Kidney epithelial cell (primary cell): ENCODE measurements at regions not wholly inside any gene's neighbourhood (a gene's known extent, or its start where the extent isn't known, plus 50 kb on each side); places are given as distances from the start of the nearest gene placed in this dataset.
"Not testable (repeated sequence)": the region's sequence is repeated elsewhere in the genome, so short reads cannot be mapped to it uniquely, and the experiment has no call there.

ENCODE experiments used
- DNase-seq: peaks from one replicate; pipeline ENCODE4 v3.0.0-alpha.2; 2010; ENCODE audit warnings: low read depth
- H3K27me3 ChIP-seq: 2 replicates; pipeline ENCODE4 v1.6.0; 2011; ENCODE audit warnings: low read length; ENCODE audit not compliant: control insufficient read depth, insufficient read depth
- H3K36me3 ChIP-seq: 2 replicates; pipeline ENCODE4 v1.5.1; 2011; ENCODE audit warnings: low read length; ENCODE audit not compliant: control insufficient read depth, insufficient read depth
- H3K4me3 ChIP-seq: 2 replicates; pipeline ENCODE4 v1.5.1; 2011; ENCODE audit warnings: low read depth, mild to moderate bottlenecking, control low read depth, low read length
- CTCF ChIP-seq: IDR thresholded peaks from 2 replicates; pipeline ENCODE4 v1.5.1; 2011; ENCODE audit warnings: mild to moderate bottlenecking, moderate library complexity, low read length, control low read depth, inconsistent platforms; ENCODE audit not compliant: insufficient read depth, poor library complexity, severe bottlenecking

GRCh38 chr4:104549736-104550135, 55.0 kb upstream of the CXXC4 start:
- no peaks in the 10 kb centered on the region for H3K36me3 ChIP-seq
- no peak for DNase-seq
- TF ChIP-seq CTCF, result no peak

GRCh38 chr4:104559502-104559901, 64.8 kb upstream of the CXXC4 start:
- Histone ChIP-seq H3K27me3 (no peaks in the 10 kb centered on the region), H3K4me3 (no peak overlapping the region), H3K36me3 (no peaks in the 10 kb centered on the region)
- DNase-seq, result no peak
- no peak for TF ChIP-seq CTCF

More at GRCh38 chr4:104549736-104550135, 55.0 kb upstream of the CXXC4 start:
- Histone ChIP-seq H3K27me3 (no peaks in the 10 kb centered on the region), H3K4me3 (no peak overlapping the region)

DNA sequence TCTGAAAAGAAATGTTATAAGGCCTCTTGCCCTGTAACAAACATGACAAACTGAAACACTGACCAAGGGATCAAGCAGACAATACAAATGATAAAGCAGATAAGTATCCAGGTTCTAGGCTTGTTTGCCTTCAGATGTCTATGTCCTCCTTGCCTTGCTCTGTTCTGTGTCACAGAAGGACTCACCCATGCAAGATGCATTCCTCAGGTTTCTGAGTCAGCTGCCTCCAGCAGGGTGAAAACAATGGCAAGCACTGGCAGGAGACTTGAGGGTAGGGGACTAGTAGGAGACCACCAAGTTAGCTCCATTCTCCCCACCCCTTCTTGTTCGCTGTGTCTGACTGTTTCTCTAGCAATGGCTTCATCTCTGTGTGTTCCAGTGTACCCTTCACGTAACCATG, 76.6 kb upstream of the CXXC4 start:
- peak; percentile 19 for DNase-seq
- Histone ChIP-seq H3K27me3 (no peaks in the 10 kb centered on the region), H3K4me3 (no peak overlapping the region), H3K36me3 (no peaks in the 10 kb centered on the region)
- TF ChIP-seq CTCF, result no peak

- Histone ChIP-seq H3K27me3 (no peaks in the 10 kb centered on the region), H3K36me3 (no peaks in the 10 kb centered on the region), H3K4me3 (no peak overlapping the region)
- no peak for DNase-seq
- no peak for TF ChIP-seq CTCF
These were observed 79.7 kb upstream of the CXXC4 start for GRCh38 chr4:104574371-104574770.

DNA sequence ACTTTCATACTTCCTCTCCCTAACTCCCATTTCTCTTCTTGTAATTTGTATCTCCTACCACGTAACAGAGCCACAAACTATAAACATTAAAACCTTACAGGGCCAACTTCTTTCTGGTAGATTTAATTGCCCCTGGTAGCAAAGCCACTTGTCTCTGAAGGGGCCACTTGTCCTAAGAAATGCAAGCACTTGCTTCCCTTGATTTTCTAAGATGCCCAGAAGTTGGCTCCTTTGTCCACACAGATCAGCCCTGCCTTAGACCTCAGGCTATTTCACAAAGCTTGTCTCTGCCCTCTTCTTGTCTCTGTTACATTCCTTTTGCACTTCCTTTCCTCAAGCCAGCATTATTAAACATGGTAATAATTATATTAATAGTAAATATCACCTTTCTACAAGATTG, 80.6 kb upstream of the CXXC4 start:
- no peak for DNase-seq
- Histone ChIP-seq H3K36me3 (no peaks in the 10 kb centered on the region), H3K27me3 (no peaks in the 10 kb centered on the region), H3K4me3 (no peak overlapping the region)
- no peak for TF ChIP-seq CTCF

- DNase-seq, result no peak
- H3K36me3 ChIP-seq, result no peaks in the 10 kb centered on the region
- no peaks in the 10 kb centered on the region for H3K27me3 ChIP-seq
- TF ChIP-seq CTCF, result no peak
- no peak overlapping the region for H3K4me3 ChIP-seq
These were observed 82.7 kb upstream of the CXXC4 start for GRCh38 chr4:104577405-104577804.

DNA sequence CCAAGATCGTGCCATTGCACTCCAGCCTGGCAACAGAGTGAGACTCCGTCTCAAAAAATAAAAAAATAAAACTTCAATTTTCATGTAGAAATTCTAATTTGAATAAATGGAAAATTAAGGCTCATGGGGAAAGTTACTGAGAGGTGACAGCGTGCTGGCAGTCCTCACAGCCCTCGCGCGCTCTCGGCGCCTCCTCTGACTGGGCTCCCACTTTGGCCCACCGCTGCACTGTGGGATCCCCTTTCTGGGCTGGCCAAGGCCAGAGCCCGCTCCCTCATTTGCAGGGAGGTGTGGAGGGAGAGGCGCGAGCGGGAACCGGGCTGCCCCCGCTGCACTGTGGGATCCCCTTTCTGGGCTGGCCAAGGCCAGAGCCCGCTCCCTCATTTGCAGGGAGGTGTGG, 86.8 kb upstream of the CXXC4 start:
- DNase-seq, H3K36me3 ChIP-seq, H3K4me3 ChIP-seq, H3K27me3 ChIP-seq: not testable (repeated sequence)

DNA sequence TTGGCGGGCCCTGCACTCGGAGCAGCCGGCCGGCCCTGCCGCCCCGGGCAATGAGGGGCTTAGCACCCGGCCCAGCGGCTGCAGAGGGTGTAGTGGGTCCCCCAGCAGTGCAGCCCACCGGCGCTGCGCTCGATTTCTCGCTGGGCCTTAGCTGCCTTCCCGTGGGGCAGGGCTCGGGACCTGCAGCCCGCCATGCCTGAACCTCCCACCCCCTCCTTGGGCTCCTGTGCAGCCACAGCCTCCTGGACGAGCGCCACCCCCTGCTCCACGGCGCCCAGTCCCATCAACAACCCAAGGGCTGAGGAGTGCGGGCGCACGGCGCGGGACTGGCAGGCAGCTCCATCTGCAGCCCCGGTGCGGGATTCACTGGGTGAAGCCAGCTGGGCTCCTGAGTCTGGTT, 87.4 kb upstream of the CXXC4 start:
- not testable (repeated sequence) for H3K4me3 ChIP-seq, H3K27me3 ChIP-seq, DNase-seq, H3K36me3 ChIP-seq
